H9 (cell line): ENCODE measurements at regions not wholly inside any gene's neighbourhood (a gene's known extent, or its start where the extent isn't known, plus 50 kb on each side); places are given as distances from the start of the nearest gene placed in this dataset.

Experiments used
- DNase-seq: peaks from one replicate; pipeline ENCODE4 v3.0.0-alpha.2; 2017
- H2AFZ ChIP-seq: one replicate; pipeline ENCODE4 v1.6.1; 2013; ENCODE audit warnings: mild to moderate bottlenecking, low read length, control low read depth, moderate library complexity
- H2AK5ac ChIP-seq: 2 replicates; pipeline ENCODE4 v1.6.1; 2013; ENCODE audit warnings: low read length, control low read depth, mixed read lengths; ENCODE audit not compliant: insufficient read length
- H2BK120ac ChIP-seq: one replicate; pipeline ENCODE4 v1.6.1; 2013; ENCODE audit warnings: low read depth, mild to moderate bottlenecking, low read length, control low read depth, inconsistent platforms; ENCODE audit not compliant: poor library complexity, severe bottlenecking
- H2BK12ac ChIP-seq: 2 replicates; pipeline ENCODE4 v1.6.1; 2013; ENCODE audit warnings: low read length, control low read depth, mixed read lengths, low read depth; ENCODE audit not compliant: insufficient read length
- H2BK15ac ChIP-seq: 2 replicates; pipeline ENCODE4 v1.6.1; 2013; ENCODE audit warnings: low read depth, low read length, control low read depth
- H2BK20ac ChIP-seq: one replicate; pipeline ENCODE4 v1.6.1; 2013; ENCODE audit warnings: low read depth, mild to moderate bottlenecking, low read length, control low read depth, inconsistent platforms; ENCODE audit not compliant: poor library complexity, severe bottlenecking
- H2BK5ac ChIP-seq: 2 replicates; pipeline ENCODE4 v1.6.1; 2013; ENCODE audit warnings: low read length, control low read depth, mixed read lengths; ENCODE audit not compliant: insufficient read length
- H3K14ac ChIP-seq: 2 replicates; pipeline ENCODE4 v1.6.1; 2013; ENCODE audit warnings: low read length, control low read depth; ENCODE audit not compliant: insufficient read depth
- H3K18ac ChIP-seq: 2 replicates; pipeline ENCODE4 v1.6.1; 2013; ENCODE audit warnings: low read depth, mild to moderate bottlenecking, mixed read lengths, low read length, control low read depth; ENCODE audit not compliant: insufficient read length
- H3K23ac ChIP-seq: 2 replicates; pipeline ENCODE4 v1.6.1; 2013; ENCODE audit warnings: low read length, control low read depth, mixed read lengths, low read depth; ENCODE audit not compliant: insufficient read length
- H3K23me2 ChIP-seq: 2 replicates; pipeline ENCODE4 v1.6.1; 2013; ENCODE audit warnings: low read depth, mild to moderate bottlenecking, mixed read lengths, low read length, control low read depth; ENCODE audit not compliant: insufficient read length, poor library complexity, severe bottlenecking
- H3K27ac ChIP-seq: 2 replicates; pipeline ENCODE4 v1.5.1; 2013; ENCODE audit warnings: low read length, control low read depth, mixed read lengths, low read depth; ENCODE audit not compliant: insufficient read length
- H3K27me3 ChIP-seq: 2 replicates; pipeline ENCODE4 v1.6.1; 2013; ENCODE audit warnings: low read length, control low read depth, inconsistent platforms; ENCODE audit not compliant: insufficient read depth
- H3K4ac ChIP-seq: 2 replicates; pipeline ENCODE4 v1.6.1; 2013; ENCODE audit warnings: low read depth, mild to moderate bottlenecking, control low read depth, inconsistent platforms, low read length, moderate library complexity
- H3K4me1 ChIP-seq: 2 replicates; pipeline ENCODE4 v1.6.1; 2013; ENCODE audit warnings: low read length, control low read depth, inconsistent platforms; ENCODE audit not compliant: insufficient read depth
- H3K4me2 ChIP-seq: 2 replicates; pipeline ENCODE4 v1.6.1; 2013; ENCODE audit warnings: low read length, control low read depth, mixed read lengths; ENCODE audit not compliant: insufficient read length, insufficient read depth
- H3K56ac ChIP-seq: 2 replicates; pipeline ENCODE4 v1.6.1; 2013; ENCODE audit warnings: low read depth, mild to moderate bottlenecking, mixed read lengths, low read length, control low read depth; ENCODE audit not compliant: insufficient read length
- H3K79me1 ChIP-seq: 2 replicates; pipeline ENCODE4 v1.6.1; 2013; ENCODE audit warnings: low read depth, mild to moderate bottlenecking, moderate library complexity, low read length, control low read depth, inconsistent platforms; ENCODE audit not compliant: insufficient read depth, poor library complexity, severe bottlenecking
- H3K79me2 ChIP-seq: 2 replicates; pipeline ENCODE4 v1.6.1; 2013; ENCODE audit warnings: low read length, control low read depth, inconsistent platforms; ENCODE audit not compliant: insufficient read depth
- H3K9ac ChIP-seq: 2 replicates; pipeline ENCODE4 v1.6.1; 2013; ENCODE audit warnings: low read length, control low read depth, mixed read lengths; ENCODE audit not compliant: insufficient read length; ENCODE audit errors: extremely low read depth
- H3K9me3 ChIP-seq: one replicate; pipeline ENCODE4 v1.6.1; 2013; ENCODE audit warnings: low read depth, low read length, inconsistent platforms; ENCODE audit not compliant: control insufficient read depth
- H3T11ph ChIP-seq: one replicate; pipeline ENCODE4 v1.6.1; 2013; ENCODE audit warnings: mild to moderate bottlenecking, low read length, control low read depth, inconsistent platforms
- H4K20me1 ChIP-seq: one replicate; pipeline ENCODE4 v1.6.1; 2013; ENCODE audit not compliant: control insufficient read depth, insufficient read length, insufficient read depth
- H4K5ac ChIP-seq: 2 replicates; pipeline ENCODE4 v1.6.1; 2013; ENCODE audit warnings: low read depth, mild to moderate bottlenecking, mixed read lengths, low read length, control low read depth; ENCODE audit not compliant: insufficient read length
- H4K8ac ChIP-seq: replicated peaks from 2 replicates; pipeline ENCODE4 v1.6.1; 2013; ENCODE audit warnings: low read length, control low read depth, mixed read lengths, low read depth; ENCODE audit not compliant: insufficient read length
- H4K91ac ChIP-seq: 2 replicates; pipeline ENCODE4 v1.6.1; 2013; ENCODE audit warnings: low read depth, mild to moderate bottlenecking, moderate library complexity, mixed read lengths, low read length, control low read depth; ENCODE audit not compliant: insufficient read length
- H3K27ac Mint-ChIP-seq, 3 experiments: 2 replicates in 2 of 3; 3 replicates in 1 of 3; pipeline ENCODE4 v1.8.0; 2020 to 2021; ENCODE audit warnings: mixed read lengths in 3 of 3, mild to moderate bottlenecking in 1 of 3, moderate library complexity in 1 of 3
- H3K27me3 Mint-ChIP-seq: 2 replicates; pipeline ENCODE4 v1.8.0; 2021; ENCODE audit warnings: low read depth, mild to moderate bottlenecking, moderate library complexity, mixed read lengths
- H3K36me3 Mint-ChIP-seq, 3 experiments: 2 replicates in 2 of 3; 3 replicates in 1 of 3; pipeline ENCODE4 v1.8.0; 2020 to 2021; ENCODE audit warnings: low read depth in 3 of 3, mixed read lengths in 3 of 3; ENCODE audit not compliant: insufficient read depth in 1 of 3
- H3K4me1 Mint-ChIP-seq, 2 experiments: 2 replicates each; pipeline ENCODE4 v1.8.0; 2020; ENCODE audit warnings: mixed read lengths in 2 of 2
- H3K4me3 Mint-ChIP-seq, 2 experiments: 2 replicates in 1 of 2; 3 replicates in 1 of 2; pipeline ENCODE4 v1.8.0; 2020 to 2021; ENCODE audit warnings: mild to moderate bottlenecking in 2 of 2, mixed read lengths in 2 of 2, moderate library complexity in 1 of 2
- H3K9me3 Mint-ChIP-seq, 2 experiments: 2 replicates in 1 of 2; 3 replicates in 1 of 2; pipeline ENCODE4 v1.8.0; 2020; ENCODE audit warnings: mild to moderate bottlenecking in 2 of 2, mixed read lengths in 2 of 2, moderate library complexity in 1 of 2
- CTCF ChIP-seq: fragments of 200-600 bp; sonication (generic); conservative IDR thresholded peaks from 3 replicates; pipeline ENCODE4 v1.8.0; 2021; ENCODE audit warnings: antibody characterized with exemption, mild to moderate bottlenecking
- WGBS: extraction: QIAGEN DNeasy Blood & Tissue Kit; methylation state at CpG from one replicate; pipeline ENCODE4 v1.1.7; 2013; ENCODE audit warnings: missing lambda C conversion rate, low lambda C conversion rate, mixed read lengths; ENCODE audit not compliant: insufficient read length; ENCODE audit errors: extremely low coverage; 5-methylcytosine and 5-hydroxymethylcytosine counted together

- Histone ChIP-seq H4K20me1 (no peaks in the 10 kb centered on the region), H4K8ac (no peak overlapping the region), H3K4me1 (peaks cover 2% of the 10 kb centered on the region; the same call in 1 of the 2 replicates), H2BK12ac (no peak overlapping the region), H3K27me3 (no peaks in the 10 kb centered on the region), H3K56ac (no peak overlapping the region), H4K5ac (no peak overlapping the region), H3K18ac (no peak overlapping the region), H3K79me1 (no peaks in the 10 kb centered on the region), H3K4me2 (no peak overlapping the region), H3K23me2 (no peaks in the 10 kb centered on the region), H3K14ac (no peak overlapping the region; the same call in 1 of the 2 replicates), H3T11ph (no peak overlapping the region), H3K79me2 (no peaks in the 10 kb centered on the region), H2BK5ac (no peak overlapping the region), H3K9ac (no peak overlapping the region), H2AFZ (no peak overlapping the region), H2AK5ac (no peak overlapping the region), H3K27ac (no peak overlapping the region), H2BK120ac (no peak overlapping the region), H3K4ac (no peak overlapping the region), H4K91ac (no peak overlapping the region), H2BK15ac (no peak overlapping the region), H3K9me3 (no peaks in the 10 kb centered on the region), H2BK20ac (no peak overlapping the region), H3K23ac (no peak overlapping the region)
- peaks cover 30 to 31% of the 10 kb centered on the region in 2 experiments for H3K4me1 Mint-ChIP-seq
- H3K36me3 Mint-ChIP-seq: no peaks in the 10 kb centered on the region
- H3K27ac Mint-ChIP-seq: peak overlapping the region in 1 of 3 experiments; percentile 49; a peak in 1 of 7 replicates
- no peak for DNase-seq
- WGBS: no CpG with 5 or more reads among the region's 6 CpGs
- H3K27me3 Mint-ChIP-seq: no peaks in the 10 kb centered on the region
- no peak for TF ChIP-seq CTCF
- H3K9me3 Mint-ChIP-seq: no peaks in the 10 kb centered on the region
- H3K4me3 Mint-ChIP-seq: no peak overlapping the region
Measured at GRCh38 chr14:100441271-100441947, 118.3 kb downstream of the SLC25A47 start.
